ENCODE measurements at regions not wholly inside any gene's neighbourhood (a gene's known extent, or its start where the extent isn't known, plus 50 kb on each side); places are given as distances from the start of the nearest gene placed in this dataset.

DNA sequence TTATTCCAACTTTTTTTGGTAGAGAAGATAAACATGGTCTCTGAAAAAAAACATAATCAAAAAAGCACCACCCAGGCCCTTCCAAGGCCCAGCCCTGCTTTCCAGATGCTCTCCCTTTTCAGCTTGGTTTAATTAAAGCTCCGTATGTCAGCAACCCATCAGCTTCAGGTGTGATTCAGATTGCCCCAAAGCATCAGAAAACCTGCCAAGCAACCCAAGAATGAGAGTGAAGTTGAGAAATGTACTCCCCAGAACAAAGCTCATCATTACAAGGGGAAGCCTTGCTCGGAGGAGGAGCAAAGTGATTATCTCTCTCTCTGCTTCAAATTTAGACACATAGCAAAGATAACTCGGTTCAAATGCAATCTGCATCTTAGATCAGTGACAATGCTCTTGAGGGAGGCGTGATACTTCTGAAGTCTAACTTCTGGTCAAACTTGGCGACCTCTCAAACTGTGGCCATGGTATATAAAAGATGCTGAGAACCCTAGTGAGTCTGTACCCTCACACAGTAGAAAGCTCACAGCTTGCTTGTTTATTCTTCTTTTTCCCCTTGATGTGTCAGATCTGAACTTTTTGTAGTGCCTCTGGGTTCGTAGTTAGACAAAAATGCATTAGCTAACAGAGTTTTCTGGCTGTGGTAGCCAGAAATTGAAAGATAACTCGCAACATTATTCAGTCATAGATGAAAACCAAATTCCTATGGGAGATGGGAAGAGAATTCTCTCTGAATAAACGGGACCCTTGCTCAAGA is 63.3 kb upstream of the ZC3H11B start:
- in situ Hi-C loops (cut with MboI; ENCODE audit: low sequenced_read_pairs, unreplicated experiment), result no loop called here
- TF ChIP-seq, protein P1, sequence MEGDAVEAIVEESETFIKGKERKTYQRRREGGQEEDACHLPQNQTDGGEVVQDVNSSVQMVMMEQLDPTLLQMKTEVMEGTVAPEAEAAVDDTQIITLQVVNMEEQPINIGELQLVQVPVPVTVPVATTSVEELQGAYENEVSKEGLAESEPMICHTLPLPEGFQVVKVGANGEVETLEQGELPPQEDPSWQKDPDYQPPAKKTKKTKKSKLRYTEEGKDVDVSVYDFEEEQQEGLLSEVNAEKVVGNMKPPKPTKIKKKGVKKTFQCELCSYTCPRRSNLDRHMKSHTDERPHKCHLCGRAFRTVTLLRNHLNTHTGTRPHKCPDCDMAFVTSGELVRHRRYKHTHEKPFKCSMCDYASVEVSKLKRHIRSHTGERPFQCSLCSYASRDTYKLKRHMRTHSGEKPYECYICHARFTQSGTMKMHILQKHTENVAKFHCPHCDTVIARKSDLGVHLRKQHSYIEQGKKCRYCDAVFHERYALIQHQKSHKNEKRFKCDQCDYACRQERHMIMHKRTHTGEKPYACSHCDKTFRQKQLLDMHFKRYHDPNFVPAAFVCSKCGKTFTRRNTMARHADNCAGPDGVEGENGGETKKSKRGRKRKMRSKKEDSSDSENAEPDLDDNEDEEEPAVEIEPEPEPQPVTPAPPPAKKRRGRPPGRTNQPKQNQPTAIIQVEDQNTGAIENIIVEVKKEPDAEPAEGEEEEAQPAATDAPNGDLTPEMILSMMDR (IDR thresholded peaks at IDR 0.05; ENCODE audit: borderline replicate concordance, control extremely low read depth, extremely low read depth, insufficient read depth, missing control alignments), result no peak
- no peak for DNase-seq (ENCODE audit: low spot score)

DNA sequence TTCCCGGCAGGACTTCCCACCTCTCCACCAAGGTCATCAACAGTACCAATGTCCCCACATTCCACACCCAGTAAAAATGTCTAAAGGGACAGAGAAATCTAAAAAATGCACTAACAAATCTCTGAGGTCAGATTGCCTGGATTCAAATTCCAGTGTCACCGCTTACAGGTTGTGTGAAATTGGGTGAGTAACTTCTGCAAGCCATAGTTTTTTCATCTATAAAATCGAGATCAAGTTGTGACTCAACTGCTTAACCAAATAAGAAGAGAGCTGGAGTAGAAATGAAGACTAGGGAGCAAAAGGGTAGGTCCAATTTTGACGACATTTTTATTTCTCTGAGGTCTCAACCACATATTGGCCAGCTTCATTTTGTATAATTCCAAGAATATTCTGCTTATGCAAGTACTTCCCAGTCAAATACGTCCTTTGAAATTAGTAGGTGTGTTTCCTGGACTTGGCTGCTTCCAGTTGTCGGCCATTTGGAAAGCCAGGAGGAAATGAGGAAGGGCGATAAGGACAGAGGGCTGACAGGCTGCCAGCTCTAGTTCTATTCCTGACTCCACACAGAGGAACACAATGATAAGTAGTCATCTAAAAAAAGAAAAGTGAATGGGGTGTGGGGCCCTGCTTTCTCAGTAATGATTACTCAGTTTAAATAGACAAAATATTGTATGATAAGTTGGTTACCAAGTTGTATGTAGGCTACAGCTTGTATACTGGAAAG is 57.7 kb upstream of the ZC3H11B start:
- TF ChIP-seq, protein P1 (IDR thresholded peaks at IDR 0.05; ENCODE audit: borderline replicate concordance, control extremely low read depth, extremely low read depth, insufficient read depth, missing control alignments), result no peak
- no peak for DNase-seq (ENCODE audit: low spot score)
- in situ Hi-C loops (cut with MboI; ENCODE audit: low sequenced_read_pairs, unreplicated experiment), result loop anchor here (25.0 kb wide), 1 partner anchor 1333 kb away; the partner anchor contains the start of gene TGFB2

DNA sequence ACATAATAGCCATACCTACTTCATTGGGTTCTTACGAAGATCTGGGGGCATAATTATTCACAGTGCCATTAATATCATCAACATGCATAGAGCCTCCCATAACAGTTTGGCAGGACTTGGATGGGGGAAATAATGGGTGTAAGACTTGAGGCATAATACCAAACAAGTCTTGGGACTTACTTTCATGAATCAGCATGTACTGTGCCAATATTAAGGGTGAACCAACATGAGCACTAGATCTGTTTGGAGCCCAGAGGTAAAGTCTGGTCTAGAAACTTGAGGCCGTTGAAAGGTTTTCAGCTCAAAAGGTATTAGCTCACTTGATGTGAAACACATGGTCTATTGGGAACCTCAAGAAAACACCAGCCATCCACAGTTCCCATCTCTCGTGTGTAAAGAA is 56.7 kb upstream of the ZC3H11B start:
- TF ChIP-seq, protein P1 (IDR thresholded peaks at IDR 0.05; ENCODE audit: borderline replicate concordance, control extremely low read depth, extremely low read depth, insufficient read depth, missing control alignments), result no peak
- in situ Hi-C loops (cut with MboI; ENCODE audit: low sequenced_read_pairs, unreplicated experiment), result loop anchor here (10.0 to 25.0 kb wide), 2 partner anchors 135 to 1332 kb away; partner anchors contain the start of gene TGFB2
- no peak for DNase-seq (ENCODE audit: low spot score)

DNA sequence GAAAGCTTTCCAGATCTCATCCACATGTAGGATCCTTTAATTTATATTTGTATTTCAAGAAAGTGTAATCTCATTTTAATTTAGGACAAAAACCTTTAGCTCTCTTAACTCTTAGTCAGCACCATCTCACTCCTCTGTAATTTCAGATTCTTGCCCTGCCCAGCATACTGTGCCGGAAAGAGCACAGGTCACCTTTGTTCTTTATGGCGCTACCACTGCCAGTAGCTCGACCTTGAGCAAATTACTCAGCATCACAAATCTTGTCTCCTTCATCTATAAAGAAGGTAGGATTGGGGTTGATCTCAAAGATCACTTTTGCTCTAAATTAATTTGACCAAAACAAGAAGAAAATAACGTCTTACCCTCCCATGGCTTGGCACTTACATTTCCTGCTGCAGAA is 56.1 kb upstream of the ZC3H11B start:
- TF ChIP-seq, protein P1 (IDR thresholded peaks at IDR 0.05; ENCODE audit: borderline replicate concordance, control extremely low read depth, extremely low read depth, insufficient read depth, missing control alignments), result no peak

GRCh38 chr1:219668446-219668845 is 55.5 kb upstream of the ZC3H11B start:
- in situ Hi-C loops (cut with MboI; ENCODE audit: low sequenced_read_pairs, unreplicated experiment), result loop anchor here (10.0 to 25.0 kb wide), 2 partner anchors 136 to 1331 kb away; partner anchors contain the start of gene TGFB2
- DNase-seq (ENCODE audit: low spot score), result no peak
- TF ChIP-seq, protein P1 (IDR thresholded peaks at IDR 0.05; ENCODE audit: borderline replicate concordance, control extremely low read depth, extremely low read depth, insufficient read depth, missing control alignments), result no peak

More for the DNA sequence above, 56.1 kb upstream of the ZC3H11B start:
- DNase-seq (ENCODE audit: low spot score), result no peak
- in situ Hi-C loops (cut with MboI; ENCODE audit: low sequenced_read_pairs, unreplicated experiment), result loop anchor here (10.0 to 25.0 kb wide), 2 partner anchors 136 to 1332 kb away; partner anchors contain the start of gene TGFB2

DNA sequence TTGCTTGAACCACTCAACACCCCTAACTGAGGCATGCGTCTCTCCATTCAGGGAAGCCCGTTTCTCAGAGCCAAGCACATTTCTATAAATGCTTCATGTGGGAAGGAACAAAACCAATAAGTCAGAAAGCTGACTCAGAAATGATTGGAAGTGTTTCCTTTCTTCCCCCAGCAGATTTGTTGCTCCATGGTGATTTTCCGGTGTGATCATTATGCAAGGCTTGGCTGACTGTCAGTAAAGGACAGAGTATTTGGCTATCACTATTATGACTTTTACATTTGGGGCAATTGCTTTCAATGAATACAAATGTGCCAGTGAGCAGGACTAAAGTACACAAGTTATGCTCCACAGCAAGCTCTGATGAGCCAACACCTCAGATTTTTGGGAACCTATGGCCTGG is 53.3 kb upstream of the ZC3H11B start:
- TF ChIP-seq, protein P1 (IDR thresholded peaks at IDR 0.05; ENCODE audit: borderline replicate concordance, control extremely low read depth, extremely low read depth, insufficient read depth, missing control alignments), result no peak
- in situ Hi-C loops (cut with MboI; ENCODE audit: low sequenced_read_pairs, unreplicated experiment), result loop anchor here (10.0 to 25.0 kb wide), 2 partner anchors 139 to 1329 kb away; partner anchors contain the start of gene TGFB2
- DNase-seq (ENCODE audit: low spot score), result no peak
